ENCODE measurements at regions not wholly inside any gene's neighbourhood (a gene's known extent, or its start where the extent isn't known, plus 50 kb on each side); places are given as distances from the start of the nearest gene placed in this dataset.

- Histone ChIP-seq H3K4me3 (ENCODE audit: insufficient read length, low read depth) (no peak overlapping the region), H3K27me3 (ENCODE audit: insufficient read depth, insufficient read length) (no peaks in the 10 kb centered on the region), H3K9me3 (ENCODE audit: insufficient read depth, low read length) (no peaks in the 10 kb centered on the region), H3K36me3 (ENCODE audit: insufficient read depth, insufficient read length, low read length) (no peaks in the 10 kb centered on the region), H3K4me1 (ENCODE audit: insufficient read depth, insufficient read length) (no peaks in the 10 kb centered on the region), H3K9ac (ENCODE audit: insufficient read length, low read depth) (no peak overlapping the region)
- TF ChIP-seq YY1 (IDR thresholded peaks at IDR 0.05; ENCODE audit: insufficient read depth, insufficient read length) (no peak), SUZ12 (IDR thresholded peaks at IDR 0.05; ENCODE audit: extremely low read depth, insufficient read depth, insufficient read length) (no peak), ZNF274 (IDR thresholded peaks at IDR 0.05; ENCODE audit: low read depth, low read length) (no peak)
- DNase-seq (ENCODE audit: low read depth, low spot score), result no peak
Observed at GRCh38 chr2:199113111-199113510, 344.6 kb downstream of the SATB2 start.

- Histone ChIP-seq H3K27me3 (ENCODE audit: insufficient read depth, insufficient read length) (no peaks in the 10 kb centered on the region), H3K9ac (ENCODE audit: insufficient read length, low read depth) (no peak overlapping the region), H3K4me1 (ENCODE audit: insufficient read depth, insufficient read length) (no peaks in the 10 kb centered on the region), H3K4me3 (ENCODE audit: insufficient read length, low read depth) (no peak overlapping the region), H3K36me3 (ENCODE audit: insufficient read depth, insufficient read length, low read length) (no peaks in the 10 kb centered on the region), H3K9me3 (ENCODE audit: insufficient read depth, low read length) (no peaks in the 10 kb centered on the region)
- no peak for DNase-seq (ENCODE audit: low read depth, low spot score)
- no peak for TF ChIP-seq ZNF274 (IDR thresholded peaks at IDR 0.05; ENCODE audit: low read depth, low read length)
- TF ChIP-seq YY1 (IDR thresholded peaks at IDR 0.05; ENCODE audit: insufficient read depth, insufficient read length), result no peak
- no peak for TF ChIP-seq SUZ12 (IDR thresholded peaks at IDR 0.05; ENCODE audit: extremely low read depth, insufficient read depth, insufficient read length)
Observed at GRCh38 chr2:199111458-199111857, 346.3 kb downstream of the SATB2 start.

DNA sequence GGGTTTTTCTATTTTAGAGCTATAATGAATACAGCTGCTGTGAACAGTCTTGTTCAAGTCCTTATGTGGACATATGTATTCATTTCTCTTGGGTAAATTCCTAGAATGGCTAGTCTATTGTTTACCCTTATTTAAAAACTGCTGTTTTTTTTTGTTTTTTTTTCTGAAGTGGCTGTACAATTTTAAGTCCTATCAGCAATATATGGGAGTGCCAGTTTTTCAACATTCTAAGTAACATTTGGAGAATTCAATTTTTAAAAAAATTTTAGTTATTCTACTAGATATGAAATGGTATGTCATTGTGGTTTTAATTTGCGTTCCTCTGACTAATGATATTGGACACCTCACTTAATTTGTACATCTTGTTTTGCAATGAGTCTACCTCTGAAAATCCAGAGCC lies 349.7 kb downstream of the SATB2 start:
- H3K4me1 ChIP-seq (ENCODE audit: insufficient read depth, insufficient read length), result no peaks in the 10 kb centered on the region
- no peaks in the 10 kb centered on the region for H3K36me3 ChIP-seq (ENCODE audit: insufficient read depth, insufficient read length, low read length)
- no peak for TF ChIP-seq SUZ12 (IDR thresholded peaks at IDR 0.05; ENCODE audit: extremely low read depth, insufficient read depth, insufficient read length)
- TF ChIP-seq ZNF274 (IDR thresholded peaks at IDR 0.05; ENCODE audit: low read depth, low read length), result no peak
- no peak for TF ChIP-seq YY1 (IDR thresholded peaks at IDR 0.05; ENCODE audit: insufficient read depth, insufficient read length)
- DNase-seq (ENCODE audit: low read depth, low spot score), result no peak
- H3K9me3 ChIP-seq (ENCODE audit: insufficient read depth, low read length), result no peaks in the 10 kb centered on the region
- H3K4me3 ChIP-seq (ENCODE audit: insufficient read length, low read depth), result no peak overlapping the region
- no peak overlapping the region for H3K9ac ChIP-seq (ENCODE audit: insufficient read length, low read depth)
- no peaks in the 10 kb centered on the region for H3K27me3 ChIP-seq (ENCODE audit: insufficient read depth, insufficient read length)

DNA sequence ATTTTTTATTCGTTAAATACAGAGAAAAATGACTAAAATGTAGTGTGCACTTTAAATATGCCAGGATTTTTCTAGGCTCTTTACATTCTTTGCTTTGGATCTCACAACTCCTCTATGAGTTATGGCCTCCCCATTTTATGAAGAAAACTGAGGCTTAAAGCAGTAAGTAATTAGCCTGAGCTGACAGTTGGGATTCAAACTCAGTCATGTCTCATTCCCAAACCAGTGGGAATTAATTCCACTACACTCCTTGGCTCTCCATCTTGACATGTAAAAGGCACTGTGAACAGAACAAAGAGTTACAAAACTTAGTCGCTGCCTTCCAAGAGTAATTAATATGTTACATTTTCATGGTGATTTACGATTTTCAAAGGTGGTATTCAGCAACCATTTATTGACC lies 351.9 kb downstream of the SATB2 start:
- no peak for TF ChIP-seq SUZ12 (IDR thresholded peaks at IDR 0.05; ENCODE audit: extremely low read depth, insufficient read depth, insufficient read length)
- no peak for TF ChIP-seq YY1 (IDR thresholded peaks at IDR 0.05; ENCODE audit: insufficient read depth, insufficient read length)
- no peak for TF ChIP-seq ZNF274 (IDR thresholded peaks at IDR 0.05; ENCODE audit: low read depth, low read length)
- no peak overlapping the region for H3K4me3 ChIP-seq (ENCODE audit: insufficient read length, low read depth)
- no peak overlapping the region for H3K9ac ChIP-seq (ENCODE audit: insufficient read length, low read depth)
- no peaks in the 10 kb centered on the region for H3K27me3 ChIP-seq (ENCODE audit: insufficient read depth, insufficient read length)
- H3K4me1 ChIP-seq (ENCODE audit: insufficient read depth, insufficient read length), result no peaks in the 10 kb centered on the region
- no peaks in the 10 kb centered on the region for H3K36me3 ChIP-seq (ENCODE audit: insufficient read depth, insufficient read length, low read length)
- no peak for DNase-seq (ENCODE audit: low read depth, low spot score)
- no peaks in the 10 kb centered on the region for H3K9me3 ChIP-seq (ENCODE audit: insufficient read depth, low read length)

DNA sequence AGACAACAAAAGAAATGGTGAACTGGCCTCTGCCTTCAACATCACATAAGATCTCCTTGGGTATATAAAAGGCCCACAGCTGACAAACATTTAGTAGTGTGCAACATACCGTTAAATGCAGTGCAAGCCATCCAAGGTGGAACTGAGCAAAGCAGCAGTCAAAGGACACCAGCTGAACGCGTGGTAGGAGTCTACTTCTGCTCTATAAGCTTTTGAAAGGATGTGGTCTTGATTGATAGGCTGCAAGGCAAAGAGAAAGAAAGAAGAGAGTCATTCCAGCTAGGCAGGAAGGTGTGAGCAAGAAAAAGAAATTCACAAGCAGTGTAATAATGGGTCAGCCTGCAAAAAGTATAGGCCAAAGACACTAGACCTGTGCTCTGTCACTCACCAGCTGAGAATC lies 356.3 kb downstream of the SATB2 start:
- Histone ChIP-seq H3K4me1 (ENCODE audit: insufficient read depth, insufficient read length) (no peaks in the 10 kb centered on the region), H3K36me3 (ENCODE audit: insufficient read depth, insufficient read length, low read length) (no peaks in the 10 kb centered on the region)

GRCh38 chr2:199100326-199101110 lies 357.2 kb downstream of the SATB2 start:
- no peak overlapping the region for H3K9ac ChIP-seq (ENCODE audit: insufficient read length, low read depth)
- no peaks in the 10 kb centered on the region for H3K27me3 ChIP-seq (ENCODE audit: insufficient read depth, insufficient read length)
- H3K9me3 ChIP-seq (ENCODE audit: insufficient read depth, low read length), result no peaks in the 10 kb centered on the region
- TF ChIP-seq ZNF274 (IDR thresholded peaks at IDR 0.05; ENCODE audit: low read depth, low read length) (no peak), YY1 (IDR thresholded peaks at IDR 0.05; ENCODE audit: insufficient read depth, insufficient read length) (no peak), SUZ12 (IDR thresholded peaks at IDR 0.05; ENCODE audit: extremely low read depth, insufficient read depth, insufficient read length) (no peak)
- DNase-seq (ENCODE audit: low read depth, low spot score), result no peak
- H3K36me3 ChIP-seq (ENCODE audit: insufficient read depth, insufficient read length, low read length), result no peaks in the 10 kb centered on the region
- H3K4me3 ChIP-seq (ENCODE audit: insufficient read length, low read depth), result no peak overlapping the region
- no peaks in the 10 kb centered on the region for H3K4me1 ChIP-seq (ENCODE audit: insufficient read depth, insufficient read length)

More for the DNA sequence above, 356.3 kb downstream of the SATB2 start:
- Histone ChIP-seq H3K9ac (ENCODE audit: insufficient read length, low read depth) (no peak overlapping the region), H3K9me3 (ENCODE audit: insufficient read depth, low read length) (no peaks in the 10 kb centered on the region), H3K4me3 (ENCODE audit: insufficient read length, low read depth) (no peak overlapping the region), H3K27me3 (ENCODE audit: insufficient read depth, insufficient read length) (no peaks in the 10 kb centered on the region)
- no peak for DNase-seq (ENCODE audit: low read depth, low spot score)
- TF ChIP-seq ZNF274 (IDR thresholded peaks at IDR 0.05; ENCODE audit: low read depth, low read length) (no peak), SUZ12 (IDR thresholded peaks at IDR 0.05; ENCODE audit: extremely low read depth, insufficient read depth, insufficient read length) (no peak), YY1 (IDR thresholded peaks at IDR 0.05; ENCODE audit: insufficient read depth, insufficient read length) (no peak)

- H3K9ac ChIP-seq (ENCODE audit: insufficient read length, low read depth), result no peak overlapping the region
- no peaks in the 10 kb centered on the region for H3K4me1 ChIP-seq (ENCODE audit: insufficient read depth, insufficient read length)
- H3K36me3 ChIP-seq (ENCODE audit: insufficient read depth, insufficient read length, low read length), result no peaks in the 10 kb centered on the region
- no peak for TF ChIP-seq ZNF274 (IDR thresholded peaks at IDR 0.05; ENCODE audit: low read depth, low read length)
- TF ChIP-seq YY1 (IDR thresholded peaks at IDR 0.05; ENCODE audit: insufficient read depth, insufficient read length), result no peak
- no peak for TF ChIP-seq SUZ12 (IDR thresholded peaks at IDR 0.05; ENCODE audit: extremely low read depth, insufficient read depth, insufficient read length)
- no peaks in the 10 kb centered on the region for H3K9me3 ChIP-seq (ENCODE audit: insufficient read depth, low read length)
- H3K4me3 ChIP-seq (ENCODE audit: insufficient read length, low read depth), result no peak overlapping the region
- no peaks in the 10 kb centered on the region for H3K27me3 ChIP-seq (ENCODE audit: insufficient read depth, insufficient read length)
- DNase-seq (ENCODE audit: low read depth, low spot score), result no peak
Observed at GRCh38 chr2:199092419-199092818, 365.3 kb downstream of the SATB2 start.
